ENCODE measurements at regions not wholly inside any gene's neighbourhood (a gene's known extent, or its start where the extent isn't known, plus 50 kb on each side); places are given as distances from the start of the nearest gene placed in this dataset.

GRCh38 chr7:142501434-142501833, 243.6 kb upstream of the PRSS58 start:
- TF ChIP-seq KAT2B (IDR thresholded peaks at IDR 0.05; ENCODE audit: borderline replicate concordance, low read depth, low read length), result no peak
- TF ChIP-seq MEIS2 (CRISPR knock-in tag; IDR thresholded peaks at IDR 0.05), result no peak
